GM21529 (cell line): ENCODE measurements at regions not wholly inside any gene's neighbourhood (a gene's known extent, or its start where the extent isn't known, plus 50 kb on each side); places are given as distances from the start of the nearest gene placed in this dataset.
"Not testable (repeated sequence)": the region's sequence is repeated elsewhere in the genome, so short reads cannot be mapped to it uniquely, and the experiment has no call there.

Experiments used
- ATAC-seq: cut with Tn5 transposase; IDR thresholded peaks from one replicate; pipeline ENCODE4 v1.9.1; 2021; ENCODE audit not compliant: unreplicated experiment

GRCh38 chr1:115536279-115536816, 105.4 kb upstream of the VANGL1 start:
- ATAC-seq, result no peak

DNA sequence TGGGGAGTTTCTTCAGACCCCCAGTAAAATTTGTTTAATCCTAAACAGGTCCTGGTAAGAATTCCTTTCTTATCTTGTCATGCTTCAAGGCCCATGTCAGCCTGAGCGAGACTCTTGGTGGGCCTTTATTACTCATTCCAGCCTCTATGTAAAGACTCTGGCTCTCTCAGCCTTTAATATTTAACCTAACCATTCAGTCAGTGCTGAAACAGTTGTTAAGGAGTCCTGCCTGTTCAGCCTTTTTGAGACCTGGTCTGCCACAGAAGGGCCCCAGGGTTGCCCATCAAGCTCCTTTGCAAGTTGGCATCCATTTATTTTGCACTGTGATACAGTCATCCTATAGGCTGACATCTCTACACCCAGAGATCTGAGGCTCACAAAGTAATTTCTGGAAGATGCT, 107.7 kb upstream of the VANGL1 start:
- ATAC-seq, result no peak

- ATAC-seq, result no peak
Observed at GRCh38 chr1:115531631-115532264, 110.0 kb upstream of the VANGL1 start.

GRCh38 chr1:115530407-115530806, 111.4 kb upstream of the VANGL1 start:
- no peak for ATAC-seq

- ATAC-seq, result no peak
Observed at GRCh38 chr1:115529216-115529897, 112.4 kb upstream of the VANGL1 start.

DNA sequence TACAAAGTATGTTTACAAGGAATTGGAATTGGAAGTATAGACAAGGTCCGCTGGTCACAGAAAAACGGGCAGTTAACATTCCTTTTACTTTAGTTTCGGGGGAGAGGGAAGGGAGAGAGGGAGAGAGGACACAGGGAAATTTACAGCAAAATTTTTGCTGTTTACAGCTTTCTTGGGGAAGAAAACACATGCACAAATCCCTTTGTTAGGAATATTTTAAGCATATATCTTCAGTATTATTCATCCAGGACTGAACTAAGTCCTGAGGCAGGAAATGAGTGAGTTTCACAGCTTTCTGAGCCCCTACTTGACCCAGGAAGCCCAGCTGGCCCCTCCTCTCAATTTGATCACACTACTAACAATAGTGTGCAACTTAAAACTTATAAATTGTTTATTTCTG, 113.4 kb upstream of the VANGL1 start:
- ATAC-seq, result not testable (repeated sequence)

DNA sequence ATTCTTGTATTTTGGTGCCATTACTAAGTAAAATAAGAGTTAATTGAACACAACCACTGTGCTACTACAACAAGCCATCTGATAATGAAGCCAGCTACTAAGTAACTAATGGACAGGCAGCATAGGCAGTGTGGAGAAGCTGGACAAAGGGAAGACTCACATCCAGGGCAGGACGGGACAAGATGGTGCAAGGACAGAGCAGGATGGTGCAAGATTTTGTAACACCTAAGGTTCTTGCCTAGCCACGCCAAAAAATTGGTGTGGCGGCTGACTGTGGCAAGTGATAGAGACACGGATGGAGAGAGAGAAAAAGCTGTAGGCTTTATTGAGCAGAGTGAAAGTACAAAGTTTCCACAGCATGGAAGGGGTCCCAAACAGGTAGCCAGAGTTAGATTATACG, 114.0 kb upstream of the VANGL1 start:
- ATAC-seq, result no peak

- no peak for ATAC-seq
Observed at GRCh38 chr1:115526900-115527299, 114.9 kb upstream of the VANGL1 start.

DNA sequence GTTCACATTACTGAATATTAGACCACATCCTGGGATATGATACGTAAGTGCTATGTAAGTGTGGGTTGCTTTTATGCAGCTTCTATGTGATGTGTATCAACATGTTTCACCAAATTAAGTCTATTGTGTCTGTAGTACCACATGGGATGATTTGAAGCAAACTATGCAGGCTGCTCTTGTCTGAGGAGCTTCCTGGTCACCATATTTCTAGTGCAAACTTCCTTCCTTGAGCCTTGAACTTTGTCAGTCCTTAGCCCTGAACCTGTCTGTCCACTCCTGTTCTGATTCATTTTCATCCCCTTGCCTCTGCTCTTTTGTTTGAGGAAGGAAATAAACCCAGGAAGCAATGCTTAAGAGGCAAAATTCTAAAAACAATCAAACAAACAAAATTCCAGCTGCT, 117.5 kb upstream of the VANGL1 start:
- no peak for ATAC-seq

GRCh38 chr1:115522386-115522785, 119.4 kb upstream of the VANGL1 start:
- no peak for ATAC-seq

- no peak for ATAC-seq
Observed at GRCh38 chr1:115515270-115515669, 126.5 kb upstream of the VANGL1 start.

DNA sequence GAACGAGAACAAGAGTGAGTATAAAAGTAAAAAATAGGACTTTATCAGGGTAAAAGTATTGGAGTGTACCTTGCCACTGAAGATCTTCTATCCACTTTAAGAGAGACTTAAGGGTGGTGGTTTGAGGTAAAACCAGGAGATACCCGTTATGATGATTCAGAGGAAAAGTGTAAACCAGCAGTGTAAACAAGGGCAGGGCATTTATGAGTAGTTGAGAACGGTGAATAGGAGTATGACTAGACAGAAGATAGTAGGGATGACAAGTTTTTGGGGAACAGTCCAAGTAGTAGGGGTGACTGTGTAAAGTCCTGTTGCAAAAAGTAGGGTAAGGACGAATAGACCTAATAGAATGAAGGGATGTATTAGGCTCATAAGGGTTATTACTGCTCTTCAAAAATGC, 131.5 kb upstream of the VANGL1 start:
- not testable (repeated sequence) for ATAC-seq

- ATAC-seq, result no peak
Observed at GRCh38 chr1:115507901-115508300, 133.9 kb upstream of the VANGL1 start.

DNA sequence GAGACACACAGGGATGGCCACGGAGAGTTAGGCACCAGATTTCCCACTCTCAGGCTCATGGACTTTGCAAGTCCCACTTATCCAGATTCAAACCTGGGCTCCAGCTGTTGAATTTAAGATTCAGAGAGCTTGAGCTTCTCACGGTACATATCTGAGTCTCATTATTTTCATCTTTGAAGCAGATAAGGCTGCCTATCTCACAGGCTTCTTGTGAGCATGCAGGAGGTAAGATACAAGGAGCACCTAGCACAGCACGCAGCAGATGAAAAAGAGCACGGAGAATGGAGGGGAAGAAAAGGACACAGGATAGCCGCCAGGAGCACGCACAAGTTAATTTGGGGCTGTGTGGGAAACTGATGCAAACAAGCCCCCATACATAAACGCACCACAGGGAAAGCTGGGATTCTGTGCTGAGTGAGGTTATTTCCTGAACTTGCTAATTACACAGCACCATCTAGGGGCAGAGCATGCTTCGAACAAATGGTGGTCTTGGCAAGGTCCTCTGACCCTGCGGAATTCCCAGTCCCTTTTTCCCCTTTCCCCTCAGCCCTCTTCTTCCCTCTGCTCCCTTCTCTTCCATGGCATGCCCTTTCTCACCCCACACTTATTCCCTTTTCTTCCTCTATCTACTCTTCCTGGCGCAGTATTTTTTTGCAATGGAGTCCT, 134.7 kb upstream of the VANGL1 start:
- ATAC-seq, result no peak

DNA sequence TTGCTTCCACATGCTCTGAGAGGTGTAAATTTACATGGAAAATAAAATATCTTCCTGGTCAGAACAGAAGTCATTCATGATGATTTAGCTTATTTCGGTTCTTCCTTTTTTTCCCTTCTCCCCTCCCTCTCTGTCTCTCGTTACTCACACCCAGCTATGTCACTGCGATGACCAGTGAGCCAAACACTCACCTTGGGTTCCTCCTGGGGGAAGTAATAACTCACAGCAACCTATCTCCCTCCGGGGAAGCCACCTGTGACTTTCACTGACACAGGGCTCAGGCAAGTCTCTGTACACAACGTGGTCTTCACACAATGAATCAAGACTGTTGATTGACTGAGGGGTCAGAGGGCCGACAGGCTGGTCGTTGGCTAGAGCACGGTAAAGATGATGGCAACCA, 135.3 kb upstream of the VANGL1 start:
- no peak for ATAC-seq

DNA sequence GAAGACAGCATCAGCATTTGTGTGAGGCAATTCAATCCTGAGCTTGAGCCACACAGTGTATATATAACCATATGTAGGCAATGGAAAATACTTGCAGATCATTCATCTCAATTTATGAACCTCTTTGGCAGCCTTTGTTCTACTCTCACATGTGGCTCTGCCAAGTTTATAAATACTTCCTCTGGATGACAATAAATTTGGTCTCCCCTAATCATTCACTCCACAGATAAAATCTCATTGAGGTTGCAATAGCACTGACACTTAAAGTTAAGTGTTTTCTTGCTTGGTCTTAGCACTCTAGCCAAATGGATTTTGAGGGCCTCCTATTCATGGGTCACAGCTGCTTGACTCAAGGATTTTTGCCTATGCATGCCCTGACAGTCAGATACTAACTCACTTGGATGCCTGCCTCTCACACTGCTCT, 136.6 kb upstream of the VANGL1 start:
- ATAC-seq, result no peak

DNA sequence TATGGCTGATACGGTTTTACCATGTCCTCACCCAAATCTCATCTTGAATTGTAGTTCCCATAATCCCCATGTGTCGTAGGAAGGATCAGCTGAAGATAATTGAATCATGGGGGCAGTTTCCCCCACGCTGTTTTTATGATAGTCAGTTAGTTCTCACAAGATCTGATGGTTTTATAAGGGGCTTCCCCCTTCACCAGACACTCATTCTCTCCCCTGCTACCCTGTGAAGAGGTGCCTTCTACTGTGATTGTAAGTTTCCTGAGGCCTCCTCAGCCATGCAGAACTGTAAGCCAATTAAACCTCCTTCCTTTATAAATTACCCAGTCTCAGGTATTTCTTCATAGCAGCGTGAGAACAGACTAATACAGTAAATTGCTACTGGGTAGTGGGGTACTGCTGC, 139.6 kb upstream of the VANGL1 start:
- ATAC-seq, result not testable (repeated sequence)

DNA sequence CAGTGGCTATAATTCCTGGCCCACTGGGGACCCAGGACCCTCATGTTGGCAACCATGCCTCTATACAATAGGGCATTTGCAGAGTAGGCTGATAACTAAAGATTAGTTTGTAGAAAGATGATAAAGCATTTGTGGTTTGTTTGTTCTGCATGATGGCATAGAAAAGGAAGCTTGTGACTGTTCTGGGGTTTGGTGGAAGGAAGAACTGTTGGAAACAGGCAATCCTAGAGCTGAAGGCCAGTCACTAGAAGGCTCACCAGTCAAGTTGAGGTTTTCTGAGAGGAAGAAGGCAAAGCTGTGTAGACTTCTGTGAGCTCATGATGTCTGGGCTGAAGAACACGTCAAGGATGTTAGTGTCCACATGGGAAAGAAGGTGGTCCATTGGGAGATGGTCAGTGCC, 140.3 kb upstream of the VANGL1 start:
- ATAC-seq, result no peak

- no peak for ATAC-seq
Observed at GRCh38 chr1:115499253-115499652, 142.5 kb upstream of the VANGL1 start.

DNA sequence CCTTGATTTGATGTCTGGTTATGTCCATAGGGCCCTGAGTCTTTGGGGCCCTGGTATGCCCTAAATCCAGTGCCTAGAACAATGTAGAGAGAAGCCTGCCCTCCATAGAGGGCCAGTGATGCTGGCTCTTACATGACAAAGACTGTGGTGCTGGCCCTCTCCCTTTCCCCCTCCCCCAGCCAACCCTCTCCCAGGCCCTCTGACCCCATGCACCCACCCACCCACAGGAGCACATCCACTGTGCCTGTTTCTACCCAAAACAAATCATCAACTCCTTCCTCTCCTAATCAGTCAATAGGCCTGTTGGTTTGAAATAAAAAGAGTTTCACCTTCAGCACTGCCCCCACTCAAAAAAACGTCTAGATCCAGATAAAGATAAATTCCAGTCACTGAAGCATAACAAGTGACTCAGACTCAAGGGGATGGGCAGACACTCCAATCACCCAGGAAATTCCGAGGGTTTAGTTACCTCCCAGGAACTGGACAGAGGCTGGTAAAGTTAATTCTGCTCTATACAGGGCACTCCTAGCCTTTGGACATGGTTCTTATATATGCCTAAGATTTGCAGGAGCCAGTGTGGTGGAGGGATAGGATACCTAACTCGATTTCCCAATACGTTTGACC, 144.8 kb upstream of the VANGL1 start:
- ATAC-seq, result no peak

GRCh38 chr1:115495625-115496024, 146.1 kb upstream of the VANGL1 start:
- ATAC-seq, result no peak

GRCh38 chr1:115495111-115495510, 146.7 kb upstream of the VANGL1 start:
- ATAC-seq, result no peak
